Mesenchymal stem cell (in vitro differentiated cells and primary cell): ENCODE measurements at regions not wholly inside any gene's neighbourhood (a gene's known extent, or its start where the extent isn't known, plus 50 kb on each side); places are given as distances from the start of the nearest gene placed in this dataset.

Experiments
- DNase-seq: peaks from one replicate; pipeline ENCODE4 v3.0.0-alpha.2; 2013
- H2AFZ ChIP-seq: one replicate; pipeline ENCODE4 v1.6.1; 2013; ENCODE audit warnings: low read depth, mild to moderate bottlenecking, control low read depth, inconsistent platforms, low read length, moderate library complexity
- H2AK5ac ChIP-seq: 2 replicates; pipeline ENCODE4 v1.6.1; 2013; ENCODE audit warnings: low read length, moderate library complexity, mild to moderate bottlenecking, inconsistent platforms; ENCODE audit not compliant: severe bottlenecking
- H2BK120ac ChIP-seq: one replicate; pipeline ENCODE4 v1.6.1; 2013; ENCODE audit warnings: low read depth, mild to moderate bottlenecking, inconsistent platforms, low read length, moderate library complexity
- H2BK12ac ChIP-seq, 2 experiments: one replicate each; pipeline ENCODE4 v1.6.1; 2013; ENCODE audit warnings: inconsistent platforms in 2 of 2, low read length in 2 of 2, mild to moderate bottlenecking in 2 of 2, moderate library complexity in 2 of 2, control low read depth in 1 of 2
- H2BK15ac ChIP-seq: one replicate; pipeline ENCODE4 v1.6.1; 2013; ENCODE audit warnings: mild to moderate bottlenecking, low read depth, inconsistent platforms; ENCODE audit not compliant: poor library complexity, severe bottlenecking
- H2BK5ac ChIP-seq: 2 replicates; pipeline ENCODE4 v1.6.1; 2013; ENCODE audit warnings: low read depth, mild to moderate bottlenecking, low read length, control low read depth, inconsistent platforms; ENCODE audit not compliant: poor library complexity, severe bottlenecking
- H3K14ac ChIP-seq, 2 experiments: one replicate each; pipeline ENCODE4 v1.6.1; 2013; ENCODE audit warnings: inconsistent platforms in 2 of 2, low read length in 2 of 2, control low read depth in 1 of 2, mild to moderate bottlenecking in 1 of 2, moderate library complexity in 1 of 2
- H3K18ac ChIP-seq, 2 experiments: one replicate each; pipeline ENCODE4 v1.6.1; 2013; ENCODE audit warnings: inconsistent platforms in 2 of 2, low read length in 2 of 2, control low read depth in 1 of 2, low read depth in 1 of 2, mild to moderate bottlenecking in 1 of 2
- H3K23ac ChIP-seq, 2 experiments: one replicate each; pipeline ENCODE4 v1.6.1; 2013; ENCODE audit warnings: inconsistent platforms in 2 of 2, low read length in 2 of 2, mild to moderate bottlenecking in 2 of 2, moderate library complexity in 2 of 2, control low read depth in 1 of 2
- H3K27ac ChIP-seq: 2 replicates; pipeline ENCODE4 v1.5.1; 2013; ENCODE audit warnings: mild to moderate bottlenecking, moderate library complexity, low read length, control low read depth, inconsistent platforms; ENCODE audit not compliant: poor library complexity, severe bottlenecking
- H3K27me3 ChIP-seq, 2 experiments: 2 replicates each; pipeline versions ENCODE4 v1.6.1 to v1.7.0; 2013; ENCODE audit warnings: low read length in 2 of 2, mild to moderate bottlenecking in 2 of 2, moderate library complexity in 2 of 2, control low read depth in 1 of 2, inconsistent platforms in 1 of 2; ENCODE audit not compliant: control insufficient read depth in 1 of 2, insufficient read depth in 1 of 2
- H3K36me3 ChIP-seq, 2 experiments: 2 replicates each; pipeline versions ENCODE4 v1.6.1 to v1.7.0; 2013; ENCODE audit warnings: low read length in 2 of 2, control low read depth in 1 of 2, inconsistent platforms in 1 of 2, low read depth in 1 of 2, mild to moderate bottlenecking in 1 of 2; ENCODE audit not compliant: insufficient read depth in 2 of 2, control insufficient read depth in 1 of 2
- H3K4ac ChIP-seq, 2 experiments: one replicate each; pipeline ENCODE4 v1.6.1; 2013; ENCODE audit warnings: inconsistent platforms in 2 of 2, low read length in 2 of 2, mild to moderate bottlenecking in 2 of 2, moderate library complexity in 2 of 2, control low read depth in 1 of 2, low read depth in 1 of 2
- H3K4me1 ChIP-seq: 2 replicates; pipeline ENCODE4 v1.6.1; 2013; ENCODE audit warnings: low read depth, low read length, control low read depth; ENCODE audit not compliant: control insufficient read depth, insufficient read depth
- H3K4me2 ChIP-seq: 2 replicates; pipeline ENCODE4 v1.6.1; 2013; ENCODE audit warnings: low read length, mild to moderate bottlenecking, inconsistent platforms; ENCODE audit not compliant: poor library complexity, severe bottlenecking
- H3K4me3 ChIP-seq, 2 experiments: 2 replicates each; pipeline versions ENCODE4 v1.5.1 to v1.7.0; 2013; ENCODE audit warnings: low read length in 2 of 2, mild to moderate bottlenecking in 2 of 2, control low read depth in 1 of 2, low read depth in 1 of 2; ENCODE audit not compliant: insufficient read depth in 1 of 2
- H3K79me1 ChIP-seq: replicated peaks from 2 replicates; pipeline ENCODE4 v1.6.1; 2013; ENCODE audit warnings: mild to moderate bottlenecking, control low read depth, low read length, inconsistent platforms; ENCODE audit not compliant: poor library complexity, severe bottlenecking
- H3K9ac ChIP-seq: 2 replicates; pipeline ENCODE4 v1.7.0; 2013; ENCODE audit warnings: mild to moderate bottlenecking, low read length, moderate library complexity
- H3K9me3 ChIP-seq: 2 replicates; pipeline ENCODE4 v1.7.0; 2013; ENCODE audit warnings: mild to moderate bottlenecking, low read length; ENCODE audit not compliant: control insufficient read depth
- H4K8ac ChIP-seq: one replicate; pipeline ENCODE4 v1.6.1; 2013; ENCODE audit warnings: inconsistent platforms, mild to moderate bottlenecking, low read length, moderate library complexity
- H4K91ac ChIP-seq: one replicate; pipeline ENCODE4 v1.6.1; 2013; ENCODE audit warnings: mild to moderate bottlenecking, low read length, inconsistent platforms
- WGBS: methylation state at CpG from one replicate; pipeline ENCODE4 v1.1.7; 2013; ENCODE audit warnings: mixed read lengths; 5-methylcytosine and 5-hydroxymethylcytosine counted together

GRCh38 chr2:172328103-172328841 is 99.1 kb upstream of the ITGA6 start:
- no peak for DNase-seq
- peaks cover 0 to 14% of the 10 kb centered on the region in 2 experiments for H3K27me3 ChIP-seq
- H2BK12ac ChIP-seq: no peak overlapping the region
- H3K4me2 ChIP-seq: no peak overlapping the region
- H2BK5ac ChIP-seq: no peak overlapping the region
- peaks cover 6% of the 10 kb centered on the region for H3K4me1 ChIP-seq
- no peak overlapping the region for H3K4ac ChIP-seq
- no peak overlapping the region for H4K8ac ChIP-seq
- no peak overlapping the region for H2BK120ac ChIP-seq
- H2AFZ ChIP-seq: no peak overlapping the region
- no peak overlapping the region for H3K9ac ChIP-seq
- H2AK5ac ChIP-seq: no peak overlapping the region
- no peaks in the 10 kb centered on the region for H3K79me1 ChIP-seq
- no peak overlapping the region for H3K4me3 ChIP-seq
- H3K27ac ChIP-seq: no peak overlapping the region
- no peak overlapping the region for H3K14ac ChIP-seq
- no peak overlapping the region for H3K18ac ChIP-seq
- no peaks in the 10 kb centered on the region for H3K9me3 ChIP-seq
- no peaks in the 10 kb centered on the region for H3K36me3 ChIP-seq
- H2BK15ac ChIP-seq: no peak overlapping the region
- no peak overlapping the region for H3K23ac ChIP-seq
- 87% methylated on average over 2 of the region's 3 CpGs for WGBS
- H4K91ac ChIP-seq: no peak overlapping the region

- Histone ChIP-seq H2AFZ (no peak overlapping the region), H3K27ac (no peak overlapping the region), H3K4me3 (no peak overlapping the region), H4K91ac (no peak overlapping the region), H3K9me3 (no peaks in the 10 kb centered on the region), H3K14ac (no peak overlapping the region), H3K79me1 (no peaks in the 10 kb centered on the region), H3K27me3 (peaks cover 0 to 14% of the 10 kb centered on the region in 2 experiments), H3K4me2 (no peak overlapping the region), H2BK120ac (no peak overlapping the region), H3K23ac (no peak overlapping the region), H4K8ac (no peak overlapping the region), H3K18ac (no peak overlapping the region), H2BK5ac (no peak overlapping the region), H3K36me3 (no peaks in the 10 kb centered on the region), H3K4me1 (peaks cover 2% of the 10 kb centered on the region), H3K4ac (no peak overlapping the region), H3K9ac (no peak overlapping the region), H2AK5ac (no peak overlapping the region), H2BK15ac (no peak overlapping the region), H2BK12ac (no peak overlapping the region)
- DNase-seq: no peak
- WGBS: 97% methylated on average over 2 of the region's 2 CpGs
Measured at GRCh38 chr2:172329416-172329773, 98.0 kb upstream of the ITGA6 start.

GRCh38 chr2:172329774-172330671 is 97.4 kb upstream of the ITGA6 start:
- no peak overlapping the region for H3K23ac ChIP-seq
- H2BK5ac ChIP-seq: no peak overlapping the region
- no peak overlapping the region for H3K4me3 ChIP-seq
- no peak overlapping the region for H4K91ac ChIP-seq
- no peak overlapping the region for H3K4me2 ChIP-seq
- DNase-seq: no peak
- no peak overlapping the region for H2BK120ac ChIP-seq
- peaks cover 0 to 14% of the 10 kb centered on the region in 2 experiments for H3K27me3 ChIP-seq
- H3K18ac ChIP-seq: no peak overlapping the region
- no peaks in the 10 kb centered on the region for H3K9me3 ChIP-seq
- H3K27ac ChIP-seq: no peak overlapping the region
- no peak overlapping the region for H2AFZ ChIP-seq
- H2BK15ac ChIP-seq: no peak overlapping the region
- no peak overlapping the region for H3K4ac ChIP-seq
- H2AK5ac ChIP-seq: no peak overlapping the region
- no peak overlapping the region for H2BK12ac ChIP-seq
- H3K14ac ChIP-seq: no peak overlapping the region
- WGBS: 84% methylated on average over 14 of the region's 14 CpGs
- no peaks in the 10 kb centered on the region for H3K79me1 ChIP-seq
- no peaks in the 10 kb centered on the region for H3K36me3 ChIP-seq
- no peak overlapping the region for H3K9ac ChIP-seq
- no peak overlapping the region for H4K8ac ChIP-seq
- no peaks in the 10 kb centered on the region for H3K4me1 ChIP-seq

GRCh38 chr2:172332507-172332906 is 94.9 kb upstream of the ITGA6 start:
- H2BK15ac ChIP-seq: no peak overlapping the region
- no peak overlapping the region for H4K8ac ChIP-seq
- H3K36me3 ChIP-seq: no peaks in the 10 kb centered on the region
- no peak overlapping the region for H2BK120ac ChIP-seq
- no peak overlapping the region for H3K27ac ChIP-seq
- DNase-seq: no peak
- H4K91ac ChIP-seq: no peak overlapping the region
- H3K4me1 ChIP-seq: no peaks in the 10 kb centered on the region
- H3K14ac ChIP-seq: no peak overlapping the region
- H3K23ac ChIP-seq: no peak overlapping the region
- H3K4me3 ChIP-seq: no peak overlapping the region
- no peak overlapping the region for H2AFZ ChIP-seq
- no peaks in the 10 kb centered on the region for H3K9me3 ChIP-seq
- H3K4me2 ChIP-seq: no peak overlapping the region
- H3K4ac ChIP-seq: no peak overlapping the region
- H3K27me3 ChIP-seq: peaks cover 0 to 14% of the 10 kb centered on the region in 2 experiments
- no peaks in the 10 kb centered on the region for H3K79me1 ChIP-seq
- WGBS: 78% methylated on average over 5 of the region's 8 CpGs
- H2AK5ac ChIP-seq: no peak overlapping the region
- H2BK12ac ChIP-seq: no peak overlapping the region
- H3K9ac ChIP-seq: no peak overlapping the region
- H3K18ac ChIP-seq: no peak overlapping the region
- no peak overlapping the region for H2BK5ac ChIP-seq
